ENCODE measurements at regions not wholly inside any gene's neighbourhood (a gene's known extent, or its start where the extent isn't known, plus 50 kb on each side); places are given as distances from the start of the nearest gene placed in this dataset.

GRCh38 chr2:204175552-204176271 is 239.1 kb downstream of the ICOS start:
- no peak for TF ChIP-seq POLR2A (IDR thresholded peaks at IDR 0.05)
- TF ChIP-seq, protein P1, sequence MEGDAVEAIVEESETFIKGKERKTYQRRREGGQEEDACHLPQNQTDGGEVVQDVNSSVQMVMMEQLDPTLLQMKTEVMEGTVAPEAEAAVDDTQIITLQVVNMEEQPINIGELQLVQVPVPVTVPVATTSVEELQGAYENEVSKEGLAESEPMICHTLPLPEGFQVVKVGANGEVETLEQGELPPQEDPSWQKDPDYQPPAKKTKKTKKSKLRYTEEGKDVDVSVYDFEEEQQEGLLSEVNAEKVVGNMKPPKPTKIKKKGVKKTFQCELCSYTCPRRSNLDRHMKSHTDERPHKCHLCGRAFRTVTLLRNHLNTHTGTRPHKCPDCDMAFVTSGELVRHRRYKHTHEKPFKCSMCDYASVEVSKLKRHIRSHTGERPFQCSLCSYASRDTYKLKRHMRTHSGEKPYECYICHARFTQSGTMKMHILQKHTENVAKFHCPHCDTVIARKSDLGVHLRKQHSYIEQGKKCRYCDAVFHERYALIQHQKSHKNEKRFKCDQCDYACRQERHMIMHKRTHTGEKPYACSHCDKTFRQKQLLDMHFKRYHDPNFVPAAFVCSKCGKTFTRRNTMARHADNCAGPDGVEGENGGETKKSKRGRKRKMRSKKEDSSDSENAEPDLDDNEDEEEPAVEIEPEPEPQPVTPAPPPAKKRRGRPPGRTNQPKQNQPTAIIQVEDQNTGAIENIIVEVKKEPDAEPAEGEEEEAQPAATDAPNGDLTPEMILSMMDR (IDR thresholded peaks at IDR 0.05) = no peak
